NB4 (cell line): ENCODE measurements at regions not wholly inside any gene's neighbourhood (a gene's known extent, or its start where the extent isn't known, plus 50 kb on each side); places are given as distances from the start of the nearest gene placed in this dataset.

ENCODE experiments used
- DNase-seq: peaks from one replicate; pipeline ENCODE4 v3.0.0; 2010; ENCODE audit warnings: low read depth
- H3K4me3 ChIP-seq: one replicate; pipeline ENCODE4 v1.5.1; 2011; ENCODE audit warnings: mild to moderate bottlenecking, low read depth, low read length, moderate library complexity
- CTCF ChIP-seq: IDR thresholded peaks from one replicate; pipeline ENCODE4 v1.5.1; 2012; ENCODE audit warnings: low read depth, low read length
- MAX ChIP-seq: IDR thresholded peaks from 2 replicates; pipeline ENCODE4 v1.6.1; 2011; ENCODE audit warnings: low read depth, low read length
- MYC ChIP-seq: IDR thresholded peaks from 2 replicates; pipeline ENCODE4 v1.6.1; 2011; ENCODE audit warnings: low read depth, low read length
- POLR2A ChIP-seq: IDR thresholded peaks from 2 replicates; pipeline ENCODE4 v1.6.1; 2011; ENCODE audit warnings: mild to moderate bottlenecking; ENCODE audit not compliant: insufficient read length; ENCODE audit errors: extremely low read depth

- TF ChIP-seq CTCF (no peak), MAX (no peak), POLR2A (no peak), MYC (no peak)
- DNase-seq = no peak
- no peak overlapping the region for H3K4me3 ChIP-seq
Measured at GRCh38 chr9:73647560-73647959, 495.9 kb downstream of the ANXA1 start.

GRCh38 chr9:73649552-73649951 is 497.9 kb downstream of the ANXA1 start:
- TF ChIP-seq MYC (no peak), POLR2A (no peak), MAX (no peak), CTCF (no peak)
- no peak for DNase-seq
- no peak overlapping the region for H3K4me3 ChIP-seq

GRCh38 chr9:73655363-73655762 is 503.7 kb downstream of the ANXA1 start:
- TF ChIP-seq CTCF (no peak), MYC (no peak), POLR2A (no peak), MAX (no peak)
- no peak for DNase-seq
- no peak overlapping the region for H3K4me3 ChIP-seq

- no peak for TF ChIP-seq MYC
- no peak for TF ChIP-seq POLR2A
- no peak for TF ChIP-seq MAX
- TF ChIP-seq CTCF = no peak
- no peak for DNase-seq
- no peak overlapping the region for H3K4me3 ChIP-seq
Measured at GRCh38 chr9:73655831-73656230, 504.2 kb downstream of the ANXA1 start.

- no peak for DNase-seq
- no peak overlapping the region for H3K4me3 ChIP-seq
- TF ChIP-seq POLR2A = no peak
- TF ChIP-seq MAX = no peak
- no peak for TF ChIP-seq MYC
- no peak for TF ChIP-seq CTCF
Measured at GRCh38 chr9:73665253-73665652, 513.6 kb downstream of the ANXA1 start.

- peak; percentile 1 for DNase-seq
- no peak for TF ChIP-seq MAX
- TF ChIP-seq MYC = no peak
- TF ChIP-seq POLR2A = no peak
- TF ChIP-seq CTCF = no peak
- no peak overlapping the region for H3K4me3 ChIP-seq
Measured at GRCh38 chr9:73667749-73668148, 516.1 kb downstream of the ANXA1 start.
